Upper lobe of right lung (tissue), 1 donor: ENCODE measurements at regions not wholly inside any gene's neighbourhood (a gene's known extent, or its start where the extent isn't known, plus 50 kb on each side); places are given as distances from the start of the nearest gene placed in this dataset.

ENCODE experiments used
- ATAC-seq: fragments of 200-7000 bp; cut with Tn5 transposase; one replicate; pipeline ENCODE4 v1.9.1; 2020; ENCODE audit warnings: mild to moderate bottlenecking, moderate library complexity
- DNase-seq: peaks from one replicate; pipeline ENCODE4 v3.0.0-alpha.2; 2020
- H3K27ac ChIP-seq: fragments of 200-600 bp; one replicate; pipeline ENCODE4 v1.8.0; 2022
- H3K27me3 ChIP-seq: fragments of 200-600 bp; one replicate; pipeline ENCODE4 v1.8.0; 2022; ENCODE audit warnings: mild to moderate bottlenecking
- H3K36me3 ChIP-seq: fragments of 200-600 bp; one replicate; pipeline ENCODE4 v1.8.0; 2022
- H3K4me1 ChIP-seq: fragments of 200-600 bp; one replicate; pipeline ENCODE4 v1.8.0; 2022
- H3K4me3 ChIP-seq: fragments of 200-600 bp; one replicate; pipeline ENCODE4 v1.8.0; 2022; ENCODE audit warnings: mild to moderate bottlenecking
- H3K9me3 ChIP-seq: fragments of 200-600 bp; one replicate; pipeline ENCODE4 v1.8.0; 2022
- intact Hi-C: fragments of 100-400 bp; cut with DNase I; formaldehyde crosslinking; loops from one replicate; pipeline ENCODE4 v1.11.0; 2022
- TF ChIP-seq, protein P1 (sequence below): fragments of 200-600 bp; IDR thresholded peaks from one replicate; pipeline ENCODE4 v1.8.0; 2022; ENCODE audit warnings: antibody characterized with exemption
- donor health status: DM: no; HTN: yes; CAD: no; lungs with severe emphysema.

DNA sequence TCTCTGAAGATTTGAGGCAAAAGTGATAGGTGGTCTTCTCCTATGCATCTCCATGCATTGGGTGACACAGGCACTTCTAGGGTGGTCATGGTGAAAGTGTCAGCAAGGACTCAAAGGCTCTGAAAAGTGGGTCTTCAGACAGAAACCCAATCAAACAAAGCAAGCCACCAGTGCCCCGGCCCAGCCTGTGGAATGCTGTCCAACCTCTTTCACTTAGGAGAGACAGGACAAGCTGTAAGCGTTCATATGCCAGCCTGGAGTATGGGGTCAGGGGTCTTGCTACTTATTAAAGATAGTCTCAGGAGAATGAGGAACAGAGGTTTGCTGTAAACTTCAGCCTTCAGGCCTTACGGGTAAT, 324.5 kb downstream of the GADD45G start:
- TF ChIP-seq, protein P1, sequence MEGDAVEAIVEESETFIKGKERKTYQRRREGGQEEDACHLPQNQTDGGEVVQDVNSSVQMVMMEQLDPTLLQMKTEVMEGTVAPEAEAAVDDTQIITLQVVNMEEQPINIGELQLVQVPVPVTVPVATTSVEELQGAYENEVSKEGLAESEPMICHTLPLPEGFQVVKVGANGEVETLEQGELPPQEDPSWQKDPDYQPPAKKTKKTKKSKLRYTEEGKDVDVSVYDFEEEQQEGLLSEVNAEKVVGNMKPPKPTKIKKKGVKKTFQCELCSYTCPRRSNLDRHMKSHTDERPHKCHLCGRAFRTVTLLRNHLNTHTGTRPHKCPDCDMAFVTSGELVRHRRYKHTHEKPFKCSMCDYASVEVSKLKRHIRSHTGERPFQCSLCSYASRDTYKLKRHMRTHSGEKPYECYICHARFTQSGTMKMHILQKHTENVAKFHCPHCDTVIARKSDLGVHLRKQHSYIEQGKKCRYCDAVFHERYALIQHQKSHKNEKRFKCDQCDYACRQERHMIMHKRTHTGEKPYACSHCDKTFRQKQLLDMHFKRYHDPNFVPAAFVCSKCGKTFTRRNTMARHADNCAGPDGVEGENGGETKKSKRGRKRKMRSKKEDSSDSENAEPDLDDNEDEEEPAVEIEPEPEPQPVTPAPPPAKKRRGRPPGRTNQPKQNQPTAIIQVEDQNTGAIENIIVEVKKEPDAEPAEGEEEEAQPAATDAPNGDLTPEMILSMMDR: no peak
- DNase-seq (no peak), ATAC-seq (no peak)
- Histone ChIP-seq H3K4me3 (no peak overlapping the region), H3K36me3 (no peaks in the 10 kb centered on the region), H3K27me3 (no peaks in the 10 kb centered on the region), H3K9me3 (no peaks in the 10 kb centered on the region), H3K27ac (no peak overlapping the region), H3K4me1 (peaks cover 21% of the 10 kb centered on the region)
- intact Hi-C loops: no loop called here

DNA sequence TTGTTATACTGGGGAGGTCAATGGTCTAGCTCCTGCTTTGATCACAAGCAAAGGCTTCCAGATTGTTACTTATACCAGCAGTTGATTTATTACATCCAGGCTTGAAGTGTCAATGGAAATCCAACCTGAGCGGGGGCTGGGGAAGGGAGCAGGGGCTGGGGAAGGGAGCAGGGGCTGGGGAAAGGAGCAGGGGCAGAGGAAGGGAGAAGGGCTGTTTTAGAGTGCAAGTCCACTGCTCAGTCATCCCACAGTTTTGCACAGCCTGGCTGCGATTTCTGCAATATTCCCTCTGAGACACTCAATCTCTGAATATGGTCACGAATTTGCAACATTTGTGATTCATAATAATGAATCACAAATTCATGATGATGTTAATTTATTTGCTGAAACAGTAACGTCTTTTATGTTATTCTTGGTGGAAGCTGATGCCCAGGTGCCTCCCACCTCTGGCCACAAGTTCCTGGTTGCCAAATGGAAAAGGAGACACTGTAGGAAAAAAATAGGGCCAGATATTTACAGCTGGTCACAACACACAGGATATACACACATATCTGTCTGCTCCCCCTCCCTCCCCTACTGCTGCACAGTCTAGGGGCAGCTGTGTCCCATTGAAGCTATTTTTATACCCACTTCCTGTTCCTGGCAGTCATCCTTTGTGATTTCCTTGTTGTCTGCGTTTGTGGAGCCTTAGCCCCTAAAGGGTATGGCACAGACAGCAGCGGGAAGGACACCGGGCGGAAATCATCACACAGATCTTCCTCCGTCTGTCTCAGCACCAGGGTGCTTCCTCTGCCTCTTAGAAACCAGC, 325.1 kb downstream of the GADD45G start:
- no peak overlapping the region for H3K4me3 ChIP-seq
- TF ChIP-seq, protein P1: no peak
- H3K27me3 ChIP-seq: no peaks in the 10 kb centered on the region
- intact Hi-C loops: no loop called here
- H3K4me1 ChIP-seq: peaks cover 21% of the 10 kb centered on the region
- no peaks in the 10 kb centered on the region for H3K36me3 ChIP-seq
- H3K9me3 ChIP-seq: no peaks in the 10 kb centered on the region
- ATAC-seq: peak; percentile 60
- no peak for DNase-seq
- H3K27ac ChIP-seq: no peak overlapping the region

DNA sequence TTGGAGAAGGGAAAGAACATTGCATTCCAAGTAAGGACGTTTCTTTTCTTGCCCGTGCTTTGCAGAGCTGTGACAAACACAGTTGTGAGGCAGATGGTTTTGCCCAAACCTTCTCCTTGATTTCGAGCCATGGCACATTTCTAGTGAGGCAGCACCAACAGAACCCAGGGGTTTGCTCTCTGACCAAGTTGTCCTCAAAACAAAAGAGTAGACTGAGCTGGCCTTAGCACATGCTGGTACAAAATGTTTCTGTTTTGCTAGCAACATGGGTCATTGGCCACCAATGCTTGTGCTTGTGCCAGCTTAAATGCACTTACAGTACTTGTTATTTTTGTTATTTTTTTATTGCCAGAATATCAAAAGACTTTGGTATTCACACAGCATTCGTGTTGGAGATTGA, 328.8 kb downstream of the GADD45G start:
- DNase-seq: no peak
- no peaks in the 10 kb centered on the region for H3K36me3 ChIP-seq
- no peak overlapping the region for H3K27ac ChIP-seq
- H3K27me3 ChIP-seq: no peaks in the 10 kb centered on the region
- H3K4me1 ChIP-seq: peaks cover 19% of the 10 kb centered on the region
- H3K4me3 ChIP-seq: no peak overlapping the region
- intact Hi-C loops: no loop called here
- TF ChIP-seq, protein P1: no peak
- no peak for ATAC-seq
- H3K9me3 ChIP-seq: no peaks in the 10 kb centered on the region

DNA sequence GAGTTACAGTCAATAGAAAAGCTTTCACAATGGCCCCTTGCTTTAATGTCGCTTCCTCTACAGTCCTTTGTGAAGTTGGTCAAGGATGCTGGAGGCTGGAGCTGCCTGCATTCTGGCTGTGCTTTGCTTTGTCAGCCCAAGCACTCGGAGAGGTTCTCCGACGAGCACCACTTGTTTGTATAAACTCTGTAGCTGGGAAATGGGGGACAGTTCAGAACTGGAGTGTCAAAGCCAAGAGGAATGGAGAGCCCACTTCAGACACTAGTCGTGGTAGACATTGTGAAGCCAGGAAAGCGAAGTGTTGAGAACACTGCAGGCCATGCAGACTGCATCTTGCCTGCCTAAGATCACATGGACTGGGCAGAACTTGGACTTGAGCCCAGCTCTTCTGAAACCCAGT, 330.3 kb downstream of the GADD45G start:
- peak; percentile 25 for ATAC-seq
- intact Hi-C loops: no loop called here

DNA sequence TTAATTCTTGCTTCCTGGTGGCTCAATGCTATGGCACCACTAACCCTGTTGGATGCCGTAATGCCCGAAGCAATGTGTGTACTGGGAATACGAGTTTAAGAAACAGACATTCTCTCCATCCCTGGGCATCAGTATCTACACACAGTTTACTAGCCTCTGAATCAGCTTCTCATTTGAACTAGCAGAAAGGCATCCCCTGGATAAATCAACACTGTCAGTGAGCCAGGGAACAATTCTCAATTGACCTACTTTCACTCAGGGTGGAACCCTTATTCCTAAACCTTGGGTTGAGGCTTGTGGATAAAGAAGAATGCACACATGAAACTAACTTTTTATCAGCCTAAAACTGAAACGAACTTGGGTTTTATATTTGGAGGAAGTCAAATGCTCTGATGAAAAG, 331.0 kb downstream of the GADD45G start:
- H3K4me3 ChIP-seq: no peak overlapping the region
- no peaks in the 10 kb centered on the region for H3K36me3 ChIP-seq
- H3K9me3 ChIP-seq: no peaks in the 10 kb centered on the region
- H3K4me1 ChIP-seq: peaks cover 4% of the 10 kb centered on the region
- intact Hi-C loops: no loop called here
- no peak for ATAC-seq
- H3K27me3 ChIP-seq: no peaks in the 10 kb centered on the region
- no peak for DNase-seq
- no peak overlapping the region for H3K27ac ChIP-seq
- TF ChIP-seq, protein P1: no peak

More for the DNA sequence above, 330.3 kb downstream of the GADD45G start:
- H3K4me3 ChIP-seq: no peak overlapping the region
- no peaks in the 10 kb centered on the region for H3K9me3 ChIP-seq
- peaks cover 9% of the 10 kb centered on the region for H3K4me1 ChIP-seq
- H3K27ac ChIP-seq: no peak overlapping the region
- H3K36me3 ChIP-seq: no peaks in the 10 kb centered on the region
- no peak for DNase-seq
- TF ChIP-seq, protein P1: no peak
- H3K27me3 ChIP-seq: no peaks in the 10 kb centered on the region

GRCh38 chr9:89937051-89937450, 332.2 kb downstream of the GADD45G start:
- Histone ChIP-seq H3K36me3 (no peaks in the 10 kb centered on the region), H3K4me3 (no peak overlapping the region), H3K27me3 (no peaks in the 10 kb centered on the region), H3K27ac (no peak overlapping the region), H3K4me1 (peaks cover 4% of the 10 kb centered on the region), H3K9me3 (no peaks in the 10 kb centered on the region)
- intact Hi-C loops: no loop called here
- DNase-seq (no peak), ATAC-seq (no peak)
- TF ChIP-seq, protein P1: no peak
